HepG2 (cell line): ENCODE measurements at regions not wholly inside any gene's neighbourhood (a gene's known extent, or its start where the extent isn't known, plus 50 kb on each side); places are given as distances from the start of the nearest gene placed in this dataset.

Source experiments
- ELF3 ChIP-seq: IDR thresholded peaks from 2 replicates; pipeline ENCODE4 v1.6.1; 2016; ENCODE audit warnings: missing genetic modification reagents, missing compliant biosample characterization
- GABPB1 ChIP-seq: IDR thresholded peaks from 2 replicates; pipeline ENCODE4 v1.6.1; 2016; ENCODE audit warnings: mild to moderate bottlenecking, missing genetic modification reagents, moderate library complexity, missing compliant biosample characterization
- GATAD2A ChIP-seq: IDR thresholded peaks from 2 replicates; pipeline ENCODE4 v1.6.1; 2016
- HDAC2 ChIP-seq: sonication (generic); formaldehyde crosslinking; IDR thresholded peaks from 2 replicates; pipeline ENCODE4 v1.4.0; 2020; ENCODE audit warnings: missing genetic modification reagents
- MAZ ChIP-seq, 2 experiments: sonication (generic) in 1 of 2; formaldehyde crosslinking in 1 of 2; IDR thresholded peaks; 2 replicates each; pipeline versions ENCODE4 v1.5.0 to v1.6.1; 2012 to 2020; ENCODE audit warnings: low read depth in 2 of 2, mild to moderate bottlenecking in 2 of 2, borderline replicate concordance in 1 of 2, improper control_type of control experiment in 1 of 2, low read length in 1 of 2, missing genetic modification reagents in 1 of 2, moderate library complexity in 1 of 2
- MYC ChIP-seq: sonication (generic); formaldehyde crosslinking; IDR thresholded peaks from 2 replicates; pipeline ENCODE4 v1.9.0; 2021; ENCODE audit warnings: missing genetic modification reagents, borderline replicate concordance
- RAD21 ChIP-seq: fragments of 450-650 bp; formaldehyde crosslinking; IDR thresholded peaks from 2 replicates; pipeline ENCODE4 v1.5.0; 2020; ENCODE audit warnings: mild to moderate bottlenecking
- SALL1 ChIP-seq: sonication (generic); formaldehyde crosslinking; IDR thresholded peaks from 2 replicates; pipeline ENCODE4 v1.8.0; 2022; ENCODE audit warnings: mild to moderate bottlenecking, missing genetic modification reagents
- SMAD3 ChIP-seq: sonication (generic); formaldehyde crosslinking; IDR thresholded peaks from 2 replicates; pipeline ENCODE4 v1.4.0; 2020; ENCODE audit warnings: missing genetic modification reagents
- SMC3 ChIP-seq: IDR thresholded peaks from 2 replicates; pipeline ENCODE4 v1.6.1; 2011; ENCODE audit warnings: low read length, improper control_type of control experiment
- STAG1 ChIP-seq: sonication (generic); formaldehyde crosslinking; IDR thresholded peaks from 2 replicates; pipeline ENCODE4 v1.4.0; 2020; ENCODE audit warnings: missing genetic modification reagents
- XRCC5 ChIP-seq: fragments of 200-400 bp; formaldehyde crosslinking; optimal IDR thresholded peaks from 2 replicates; pipeline ENCODE3; 2017; ENCODE audit warnings: mild to moderate bottlenecking, low read length
- ZNF138 ChIP-seq: sonication (generic); formaldehyde crosslinking; IDR thresholded peaks from 2 replicates; pipeline ENCODE4 v1.5.0; 2020; ENCODE audit warnings: mild to moderate bottlenecking, low read depth, missing genetic modification reagents
- ZNF350 ChIP-seq: sonication (generic); formaldehyde crosslinking; IDR thresholded peaks from 2 replicates; pipeline ENCODE4 v1.4.0; 2020; ENCODE audit warnings: mild to moderate bottlenecking, low read depth, missing genetic modification reagents, borderline replicate concordance
- ZNF724P ChIP-seq: sonication (generic); formaldehyde crosslinking; IDR thresholded peaks from 2 replicates; pipeline ENCODE4 v1.8.0; 2022; ENCODE audit warnings: missing genetic modification reagents, borderline replicate concordance
- ZNF761 ChIP-seq: sonication (generic); formaldehyde crosslinking; conservative IDR thresholded peaks from 2 replicates; pipeline ENCODE4 v1.4.0; 2020; ENCODE audit warnings: mild to moderate bottlenecking, missing genetic modification reagents
- ZSCAN31 ChIP-seq: sonication (generic); formaldehyde crosslinking; IDR thresholded peaks from 2 replicates; pipeline ENCODE4 v1.5.0; 2020; ENCODE audit warnings: low read depth, mild to moderate bottlenecking, missing genetic modification reagents
- TF ChIP-seq, protein P1 (sequence below), 2 experiments: sonication (generic) in 1 of 2; formaldehyde crosslinking in 1 of 2; IDR thresholded peaks; 2 replicates each; pipeline versions ENCODE4 v1.5.1 to v1.6.1; 2011 to 2020; ENCODE audit warnings: borderline replicate concordance in 1 of 2, low read depth in 1 of 2, low read length in 1 of 2, mild to moderate bottlenecking in 1 of 2, missing genetic modification reagents in 1 of 2, moderate library complexity in 1 of 2
- TF ChIP-seq, protein P2 (sequence below): conservative IDR thresholded peaks from 2 replicates; pipeline ENCODE4 v1.6.1; 2018; ENCODE audit warnings: missing genetic modification reagents
- TF ChIP-seq, protein P3 (sequence below): fragments of 450-650 bp; IDR thresholded peaks from 2 replicates; pipeline ENCODE4 v1.6.1; 2017
- TF ChIP-seq, protein P4 (sequence below): sonication (generic); formaldehyde crosslinking; IDR thresholded peaks from 2 replicates; pipeline ENCODE4 v1.8.0; 2022; ENCODE audit warnings: missing genetic modification reagents, mild to moderate bottlenecking, borderline replicate concordance

DNA sequence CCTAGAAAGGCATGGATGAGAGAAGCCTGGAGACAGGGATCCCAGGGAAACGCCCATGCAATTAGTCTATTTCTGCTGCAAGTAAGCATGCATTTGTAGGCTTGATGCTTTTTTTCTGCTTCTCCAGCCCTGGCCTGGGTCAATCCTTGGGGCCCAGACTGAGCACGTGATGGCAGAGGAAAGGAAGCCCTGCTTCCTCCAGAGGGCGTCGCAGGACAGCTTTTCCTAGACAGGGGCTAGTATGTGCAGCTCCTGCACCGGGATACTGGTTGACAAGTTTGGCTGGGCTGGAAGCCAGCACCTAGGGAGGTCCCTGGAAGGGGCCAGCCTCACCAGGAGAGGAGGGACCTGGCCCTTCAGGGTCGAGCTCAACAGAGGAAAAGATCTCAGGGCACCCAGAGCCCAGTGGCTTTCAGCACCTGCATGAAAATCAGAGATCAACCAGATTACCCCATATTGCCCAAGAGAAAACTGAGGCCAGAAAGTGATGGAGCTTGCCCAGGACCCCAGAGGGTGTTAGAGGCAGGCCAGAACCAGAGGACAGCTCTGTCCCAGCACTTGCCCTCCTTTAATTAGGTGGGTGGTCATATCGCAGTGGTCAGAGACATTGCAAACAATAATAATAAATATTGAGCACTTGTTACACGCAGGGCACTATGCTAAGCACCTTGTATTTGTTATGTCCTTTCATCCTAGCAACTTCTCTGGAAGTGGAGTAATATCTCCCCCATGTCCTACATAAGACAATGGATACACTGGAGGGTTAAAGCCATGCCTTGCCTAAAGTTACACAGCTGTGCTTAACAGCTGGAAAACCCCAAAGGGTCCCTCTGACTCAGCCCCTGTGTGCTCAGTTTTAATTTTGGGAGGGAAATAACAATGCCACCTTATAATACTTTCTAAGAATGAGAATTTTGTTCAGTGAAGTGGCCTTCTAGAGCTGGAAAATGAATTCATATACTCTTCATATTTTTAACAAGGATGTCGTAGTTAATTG lies 67.1 kb downstream of the KLF4 start (continued):
- no peak for TF ChIP-seq ZNF724P (CRISPR knock-in tag)
- peak; percentile 88 for TF ChIP-seq RAD21 (CRISPR knock-in tag)
- peak; percentile 85 for TF ChIP-seq SMC3
- TF ChIP-seq STAG1 (CRISPR knock-in tag), result peak; percentile 96
- TF ChIP-seq, protein P1, sequence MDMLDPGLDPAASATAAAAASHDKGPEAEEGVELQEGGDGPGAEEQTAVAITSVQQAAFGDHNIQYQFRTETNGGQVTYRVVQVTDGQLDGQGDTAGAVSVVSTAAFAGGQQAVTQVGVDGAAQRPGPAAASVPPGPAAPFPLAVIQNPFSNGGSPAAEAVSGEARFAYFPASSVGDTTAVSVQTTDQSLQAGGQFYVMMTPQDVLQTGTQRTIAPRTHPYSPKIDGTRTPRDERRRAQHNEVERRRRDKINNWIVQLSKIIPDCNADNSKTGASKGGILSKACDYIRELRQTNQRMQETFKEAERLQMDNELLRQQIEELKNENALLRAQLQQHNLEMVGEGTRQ (IDR thresholded peaks at IDR 0.05; ENCODE audit: low read depth, low read length), result peak; percentile 87
- TF ChIP-seq, protein P1 (CRISPR knock-in tag; IDR thresholded peaks at IDR 0.05; ENCODE audit: borderline replicate concordance), result peak; percentile 88; the same call in 1 of the 2 replicates
- 0 out of 2 replicates have a peak, but pooled peaks have one; percentile 30 for TF ChIP-seq GATAD2A
- TF ChIP-seq ZNF761 (CRISPR knock-in tag), result no peak
- TF ChIP-seq ZNF350, result no peak
- TF ChIP-seq, protein P2, sequence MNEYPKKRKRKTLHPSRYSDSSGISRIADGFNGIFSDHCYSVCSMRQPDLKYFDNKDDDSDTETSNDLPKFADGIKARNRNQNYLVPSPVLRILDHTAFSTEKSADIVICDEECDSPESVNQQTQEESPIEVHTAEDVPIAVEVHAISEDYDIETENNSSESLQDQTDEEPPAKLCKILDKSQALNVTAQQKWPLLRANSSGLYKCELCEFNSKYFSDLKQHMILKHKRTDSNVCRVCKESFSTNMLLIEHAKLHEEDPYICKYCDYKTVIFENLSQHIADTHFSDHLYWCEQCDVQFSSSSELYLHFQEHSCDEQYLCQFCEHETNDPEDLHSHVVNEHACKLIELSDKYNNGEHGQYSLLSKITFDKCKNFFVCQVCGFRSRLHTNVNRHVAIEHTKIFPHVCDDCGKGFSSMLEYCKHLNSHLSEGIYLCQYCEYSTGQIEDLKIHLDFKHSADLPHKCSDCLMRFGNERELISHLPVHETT (CRISPR knock-in tag), result no peak
- TF ChIP-seq SALL1 (CRISPR knock-in tag), result peak; percentile 40; the same call in 1 of the 2 replicates
- TF ChIP-seq GABPB1 (CRISPR knock-in tag), result no peak
- peak; percentile 54; the same call in 1 of the 2 replicates for TF ChIP-seq MYC
- peak; percentile 24; the same call in 1 of the 2 replicates for TF ChIP-seq ZSCAN31 (CRISPR knock-in tag)
- TF ChIP-seq, protein P3, sequence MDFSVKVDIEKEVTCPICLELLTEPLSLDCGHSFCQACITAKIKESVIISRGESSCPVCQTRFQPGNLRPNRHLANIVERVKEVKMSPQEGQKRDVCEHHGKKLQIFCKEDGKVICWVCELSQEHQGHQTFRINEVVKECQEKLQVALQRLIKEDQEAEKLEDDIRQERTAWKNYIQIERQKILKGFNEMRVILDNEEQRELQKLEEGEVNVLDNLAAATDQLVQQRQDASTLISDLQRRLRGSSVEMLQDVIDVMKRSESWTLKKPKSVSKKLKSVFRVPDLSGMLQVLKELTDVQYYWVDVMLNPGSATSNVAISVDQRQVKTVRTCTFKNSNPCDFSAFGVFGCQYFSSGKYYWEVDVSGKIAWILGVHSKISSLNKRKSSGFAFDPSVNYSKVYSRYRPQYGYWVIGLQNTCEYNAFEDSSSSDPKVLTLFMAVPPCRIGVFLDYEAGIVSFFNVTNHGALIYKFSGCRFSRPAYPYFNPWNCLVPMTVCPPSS, result no peak
- TF ChIP-seq SMAD3, result 0 out of 2 replicates have a peak, but pooled peaks have one; percentile 35
- TF ChIP-seq ELF3 (CRISPR knock-in tag), result no peak
- TF ChIP-seq HDAC2 (CRISPR knock-in tag), result no peak
- peak; percentile 59; the same call in 1 of the 2 replicates for TF ChIP-seq ZNF138 (CRISPR knock-in tag)
- peak; percentile 56 for TF ChIP-seq XRCC5
- TF ChIP-seq, protein P4, sequence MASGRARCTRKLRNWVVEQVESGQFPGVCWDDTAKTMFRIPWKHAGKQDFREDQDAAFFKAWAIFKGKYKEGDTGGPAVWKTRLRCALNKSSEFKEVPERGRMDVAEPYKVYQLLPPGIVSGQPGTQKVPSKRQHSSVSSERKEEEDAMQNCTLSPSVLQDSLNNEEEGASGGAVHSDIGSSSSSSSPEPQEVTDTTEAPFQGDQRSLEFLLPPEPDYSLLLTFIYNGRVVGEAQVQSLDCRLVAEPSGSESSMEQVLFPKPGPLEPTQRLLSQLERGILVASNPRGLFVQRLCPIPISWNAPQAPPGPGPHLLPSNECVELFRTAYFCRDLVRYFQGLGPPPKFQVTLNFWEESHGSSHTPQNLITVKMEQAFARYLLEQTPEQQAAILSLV, result peak; percentile 35; the same call in 1 of the 2 replicates
- no peak for TF ChIP-seq MAZ (IDR thresholded peaks at IDR 0.05; ENCODE audit: borderline replicate concordance, low read depth, low read length)
- TF ChIP-seq MAZ (CRISPR knock-in tag; IDR thresholded peaks at IDR 0.05; ENCODE audit: low read depth), result no peak
